Liver (tissue), 3 donors: ENCODE measurements at regions not wholly inside any gene's neighbourhood (a gene's known extent, or its start where the extent isn't known, plus 50 kb on each side); places are given as distances from the start of the nearest gene placed in this dataset.

ENCODE experiments used
- CTCF ChIP-seq: fragments of 150-350 bp; IDR thresholded peaks from 2 replicates; pipeline ENCODE4 v1.5.1; 2017; ENCODE audit warnings: improper control_type of control experiment, low read depth, low read length; ENCODE audit not compliant: missing input control
- EGR1 ChIP-seq, 2 donors: IDR thresholded peaks; 2 replicates each; pipeline ENCODE4 v1.6.1; 2016 to 2018; ENCODE audit warnings: antibody characterized with exemption in 2 of 2, low read depth in 2 of 2
- FOXA1 ChIP-seq: IDR thresholded peaks from 2 replicates; pipeline ENCODE4 v1.6.1; 2016; ENCODE audit warnings: antibody characterized with exemption
- GABPA ChIP-seq, 2 donors: IDR thresholded peaks in 1 of 2; conservative IDR thresholded peaks in 1 of 2; 2 replicates each; pipeline ENCODE4 v1.6.1; 2016; ENCODE audit warnings: antibody characterized with exemption in 2 of 2, mild to moderate bottlenecking in 1 of 2, moderate library complexity in 1 of 2
- MAX ChIP-seq: IDR thresholded peaks from 2 replicates; pipeline ENCODE4 v1.6.1; 2016; ENCODE audit warnings: antibody characterized with exemption
- RAD21 ChIP-seq, 2 donors: IDR thresholded peaks; 2 replicates each; pipeline ENCODE4 v1.6.1; 2016; ENCODE audit warnings: antibody characterized with exemption in 2 of 2, mild to moderate bottlenecking in 2 of 2
- REST ChIP-seq: IDR thresholded peaks from 2 replicates; pipeline ENCODE4 v1.6.1; 2016; ENCODE audit warnings: antibody characterized with exemption, mild to moderate bottlenecking
- SP1 ChIP-seq: IDR thresholded peaks from 2 replicates; pipeline ENCODE4 v1.6.1; 2018; ENCODE audit warnings: antibody characterized with exemption, mild to moderate bottlenecking
- TAF1 ChIP-seq: conservative IDR thresholded peaks from 2 replicates; pipeline ENCODE4 v1.6.1; 2016; ENCODE audit warnings: antibody characterized with exemption, mild to moderate bottlenecking
- ZBTB33 ChIP-seq: IDR thresholded peaks from 2 replicates; pipeline ENCODE4 v1.6.1; 2016; ENCODE audit warnings: antibody characterized with exemption
- donor health status: healthy.
- donor health status: healthy.

GRCh38 chr1:53383136-53383870 lies 55.4 kb upstream of the LRP8 start:
- no peak for TF ChIP-seq SP1
- no peak for TF ChIP-seq TAF1
- no peak for TF ChIP-seq MAX
- TF ChIP-seq GABPA (IDR thresholded peaks at IDR 0.05 in 1 of 2, conservative IDR thresholded peaks at IDR 0.05 in 1 of 2) = no peak
- no peak for TF ChIP-seq CTCF
- TF ChIP-seq RAD21 (IDR thresholded peaks at IDR 0.05) = no peak
- TF ChIP-seq REST = no peak
- no peak for TF ChIP-seq FOXA1
- TF ChIP-seq EGR1 (IDR thresholded peaks at IDR 0.05; ENCODE audit: low read depth in 2 of 2) = no peak
- TF ChIP-seq ZBTB33 = no peak
